ENCODE measurements at regions not wholly inside any gene's neighbourhood (a gene's known extent, or its start where the extent isn't known, plus 50 kb on each side); places are given as distances from the start of the nearest gene placed in this dataset.

GRCh38 chr3:153069598-153070510 is 92.2 kb upstream of the RAP2B start:
- H3K9me3 Mint-ChIP-seq, result no peaks in the 10 kb centered on the region

GRCh38 chr3:153070511-153070868 is 91.5 kb upstream of the RAP2B start:
- H3K27ac Mint-ChIP-seq, result no peak overlapping the region
- H3K4me3 Mint-ChIP-seq, result no peak overlapping the region
- no peaks in the 10 kb centered on the region for H3K9me3 Mint-ChIP-seq
- no peaks in the 10 kb centered on the region for H3K27me3 Mint-ChIP-seq (ENCODE audit: low read depth, poor library complexity)
- no peaks in the 10 kb centered on the region for H3K36me3 Mint-ChIP-seq (ENCODE audit: low read depth)
- no peak for DNase-seq
- no peak for TF ChIP-seq CTCF (IDR thresholded peaks at IDR 0.05)
- H3K4me1 Mint-ChIP-seq, result no peaks in the 10 kb centered on the region

More at GRCh38 chr3:153069598-153070510, 92.2 kb upstream of the RAP2B start:
- no peak for DNase-seq
- H3K27ac Mint-ChIP-seq, result no peak overlapping the region
- no peaks in the 10 kb centered on the region for H3K4me1 Mint-ChIP-seq
- no peak overlapping the region for H3K4me3 Mint-ChIP-seq
- H3K36me3 Mint-ChIP-seq (ENCODE audit: low read depth), result no peaks in the 10 kb centered on the region
- no peaks in the 10 kb centered on the region for H3K27me3 Mint-ChIP-seq (ENCODE audit: low read depth, poor library complexity)
- TF ChIP-seq CTCF (IDR thresholded peaks at IDR 0.05), result no peak

GRCh38 chr3:153072382-153072781 is 89.6 kb upstream of the RAP2B start:
- Mint-ChIP-seq H3K4me1 (no peaks in the 10 kb centered on the region), H3K27ac (no peak overlapping the region), H3K4me3 (no peak overlapping the region), H3K36me3 (ENCODE audit: low read depth) (no peaks in the 10 kb centered on the region), H3K27me3 (ENCODE audit: low read depth, poor library complexity) (peaks cover 4% of the 10 kb centered on the region), H3K9me3 (no peaks in the 10 kb centered on the region)
- no peak for TF ChIP-seq CTCF (IDR thresholded peaks at IDR 0.05)
- DNase-seq, result no peak

- H3K36me3 Mint-ChIP-seq (ENCODE audit: low read depth), result no peaks in the 10 kb centered on the region
- no peak overlapping the region for H3K4me3 Mint-ChIP-seq
- no peak overlapping the region for H3K27ac Mint-ChIP-seq
- no peaks in the 10 kb centered on the region for H3K9me3 Mint-ChIP-seq
- no peak for TF ChIP-seq CTCF (IDR thresholded peaks at IDR 0.05)
- H3K4me1 Mint-ChIP-seq, result no peaks in the 10 kb centered on the region
- peaks cover 4% of the 10 kb centered on the region for H3K27me3 Mint-ChIP-seq (ENCODE audit: low read depth, poor library complexity)
- DNase-seq, result no peak
Measured at GRCh38 chr3:153072856-153073255, 89.2 kb upstream of the RAP2B start.

- Mint-ChIP-seq H3K9me3 (no peaks in the 10 kb centered on the region), H3K36me3 (ENCODE audit: low read depth) (no peaks in the 10 kb centered on the region), H3K27ac (no peak overlapping the region), H3K4me1 (no peaks in the 10 kb centered on the region), H3K27me3 (ENCODE audit: low read depth, poor library complexity) (peaks cover 4% of the 10 kb centered on the region), H3K4me3 (no peak overlapping the region)
- TF ChIP-seq CTCF (IDR thresholded peaks at IDR 0.05), result no peak
- DNase-seq, result no peak
Measured at GRCh38 chr3:153073636-153074035, 88.4 kb upstream of the RAP2B start.

GRCh38 chr3:153078826-153079225 is 83.2 kb upstream of the RAP2B start:
- Mint-ChIP-seq H3K9me3 (no peaks in the 10 kb centered on the region), H3K27me3 (ENCODE audit: low read depth, poor library complexity) (peaks cover 9% of the 10 kb centered on the region), H3K4me1 (no peaks in the 10 kb centered on the region), H3K4me3 (no peak overlapping the region), H3K36me3 (ENCODE audit: low read depth) (no peaks in the 10 kb centered on the region), H3K27ac (no peak overlapping the region)
- DNase-seq, result no peak
- no peak for TF ChIP-seq CTCF (IDR thresholded peaks at IDR 0.05)
